Stimulated activated CD8-positive, alpha-beta memory T cell treated with anti-CD3 and anti-CD28 coated beads, Interleukin-4, amount 100 ng/mL, for 24 hours (primary cell): ENCODE measurements at regions not wholly inside any gene's neighbourhood (a gene's known extent, or its start where the extent isn't known, plus 50 kb on each side); places are given as distances from the start of the nearest gene placed in this dataset.

ENCODE experiments used
- DNase-seq: peaks from one replicate; pipeline ENCODE4 v3.0.0-alpha.2; 2020; ENCODE audit warnings: low read depth

DNA sequence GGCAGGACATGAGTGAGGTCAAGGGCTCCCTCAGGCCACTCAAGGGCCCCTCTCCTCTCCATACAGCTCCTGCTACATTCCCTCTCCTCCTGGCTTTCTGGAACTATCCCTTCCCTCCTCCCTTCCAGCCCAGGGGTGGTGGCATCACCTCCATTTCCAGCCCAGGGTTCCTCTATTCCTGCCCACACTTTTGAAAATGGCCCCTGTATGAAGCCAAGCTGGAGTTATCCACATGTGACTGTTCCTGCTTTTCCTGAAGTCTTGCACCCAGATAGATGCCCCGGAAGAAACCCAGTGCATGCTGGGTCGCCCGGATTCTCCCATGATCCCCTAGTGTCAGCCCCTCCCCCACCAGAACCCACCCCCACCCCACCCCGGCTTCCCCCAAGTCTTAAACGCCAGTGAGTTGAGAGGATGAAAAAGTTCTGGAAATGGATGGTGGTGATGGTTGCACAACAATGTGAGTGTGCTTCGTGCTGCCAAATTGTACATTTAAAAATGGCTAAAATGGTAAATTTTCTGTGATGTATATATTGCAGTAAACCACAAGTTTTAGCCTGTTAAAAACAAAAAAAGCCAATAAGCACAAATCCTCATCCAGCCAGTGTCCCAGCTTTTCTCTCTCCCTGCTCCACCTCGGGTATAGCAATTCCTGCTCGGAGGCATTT is 136.9 kb downstream of the SCARB1 start:
- DNase-seq = no peak

- no peak for DNase-seq
These were observed 137.9 kb downstream of the SCARB1 start for GRCh38 chr12:124725597-124726237.

- DNase-seq = no peak
These were observed 138.6 kb downstream of the SCARB1 start for GRCh38 chr12:124725099-124725498.

GRCh38 chr12:124722878-124723277 is 140.8 kb downstream of the SCARB1 start:
- DNase-seq = no peak

DNA sequence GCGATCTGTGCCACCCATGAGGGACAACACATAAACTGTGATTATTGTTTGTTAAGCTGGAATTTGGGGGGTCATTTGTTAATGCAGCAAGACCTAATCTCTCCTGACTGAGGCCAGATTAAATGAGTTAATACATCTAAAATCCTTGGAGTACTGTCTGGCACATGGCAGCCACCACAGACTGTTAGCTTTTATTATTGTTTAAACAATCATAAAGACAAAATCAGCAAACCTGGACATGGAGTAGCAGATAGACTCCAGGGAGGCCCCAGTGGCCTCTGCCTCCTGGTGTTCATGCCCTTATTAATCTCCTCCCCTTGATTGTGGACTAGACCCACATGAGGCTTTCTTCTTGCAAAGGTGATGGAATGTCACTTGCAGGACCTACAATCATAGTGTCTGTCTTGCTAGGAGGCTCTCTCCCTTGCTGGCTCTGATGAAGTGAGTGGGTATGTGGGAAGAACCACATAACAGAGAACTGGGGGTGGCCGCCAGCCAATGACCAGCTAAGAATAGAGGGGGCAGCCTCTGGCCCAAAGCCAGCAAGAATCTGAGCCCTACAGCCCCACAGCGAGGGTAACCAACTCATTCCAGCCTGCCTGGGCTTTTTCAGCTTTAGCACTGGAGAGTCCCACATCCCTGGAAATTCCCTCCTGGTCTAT is 142.0 kb downstream of the SCARB1 start:
- no peak for DNase-seq

- no peak for DNase-seq
These were observed 142.8 kb downstream of the SCARB1 start for GRCh38 chr12:124720681-124721500.

DNA sequence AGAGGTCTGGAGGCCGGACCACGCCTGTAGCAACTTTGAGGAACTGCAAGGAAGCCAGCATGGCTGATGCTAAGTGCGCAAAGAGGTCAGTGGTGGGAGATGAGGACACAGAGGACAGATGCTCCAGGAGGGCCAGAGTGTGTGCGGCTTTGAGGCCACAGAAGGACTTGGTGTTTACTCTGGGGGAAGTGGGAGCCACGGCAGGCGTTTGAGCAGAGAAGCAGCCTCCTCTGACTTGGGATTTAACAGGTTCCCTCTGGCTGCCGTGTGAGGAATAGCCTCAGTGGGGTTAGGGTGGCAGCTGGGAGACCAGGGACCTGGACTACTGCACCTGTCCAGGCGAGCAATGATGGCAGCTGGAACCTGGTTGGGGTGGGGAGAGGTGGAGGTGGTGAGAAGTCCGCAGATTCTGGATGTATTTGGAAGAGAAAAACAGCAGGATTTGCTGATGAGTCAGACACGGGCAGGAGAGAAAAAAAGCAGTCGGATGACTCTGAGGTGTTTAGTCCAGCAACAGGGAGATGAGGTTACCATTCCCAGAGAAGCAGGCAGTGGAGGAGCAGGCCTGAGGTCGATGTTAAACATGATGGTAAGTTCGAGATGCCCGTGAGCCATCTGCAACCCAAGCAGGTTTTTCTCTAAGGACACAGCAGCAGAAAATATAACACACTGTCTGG is 143.5 kb downstream of the SCARB1 start:
- DNase-seq = no peak

DNA sequence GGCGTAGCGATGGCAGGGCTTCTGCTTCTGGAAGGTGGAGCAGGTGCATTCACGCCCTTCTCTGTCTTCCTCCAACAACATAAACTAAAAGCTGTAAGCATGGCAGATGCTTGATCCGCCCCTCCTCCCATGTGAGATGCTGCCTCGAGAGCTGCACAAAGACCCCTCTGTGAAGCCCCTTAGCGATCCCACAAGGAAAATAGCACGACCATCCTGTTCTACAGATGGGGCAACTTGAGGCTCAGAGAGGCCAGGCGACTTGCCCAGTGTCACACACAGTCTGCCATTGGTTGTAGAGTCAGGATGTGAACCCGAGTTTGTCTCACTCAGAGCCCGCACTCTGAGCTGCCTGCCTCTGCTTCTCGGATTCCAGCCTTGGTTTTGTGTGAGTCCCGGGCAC is 144.4 kb downstream of the SCARB1 start:
- no peak for DNase-seq

DNA sequence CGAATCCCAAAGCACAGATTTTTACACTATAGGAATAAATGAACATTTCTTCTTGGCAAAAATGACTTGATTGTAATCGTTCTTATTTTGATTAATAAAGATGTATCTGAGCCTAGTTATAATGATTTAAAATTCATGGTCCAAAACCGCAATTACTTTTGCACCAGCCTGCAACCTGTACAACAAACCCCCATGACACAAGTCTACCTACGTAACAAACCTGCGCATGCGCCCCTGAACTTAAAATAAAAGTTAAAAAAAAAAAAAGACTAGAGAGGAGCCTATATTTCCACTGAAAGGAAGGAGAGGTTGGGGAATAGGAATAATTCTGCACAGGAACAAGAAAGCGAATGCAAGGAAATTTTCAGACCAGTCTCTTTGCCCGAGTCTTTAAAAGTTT is 145.2 kb downstream of the SCARB1 start:
- DNase-seq = no peak

GRCh38 chr12:124718036-124718435 is 145.6 kb downstream of the SCARB1 start:
- DNase-seq = no peak

DNA sequence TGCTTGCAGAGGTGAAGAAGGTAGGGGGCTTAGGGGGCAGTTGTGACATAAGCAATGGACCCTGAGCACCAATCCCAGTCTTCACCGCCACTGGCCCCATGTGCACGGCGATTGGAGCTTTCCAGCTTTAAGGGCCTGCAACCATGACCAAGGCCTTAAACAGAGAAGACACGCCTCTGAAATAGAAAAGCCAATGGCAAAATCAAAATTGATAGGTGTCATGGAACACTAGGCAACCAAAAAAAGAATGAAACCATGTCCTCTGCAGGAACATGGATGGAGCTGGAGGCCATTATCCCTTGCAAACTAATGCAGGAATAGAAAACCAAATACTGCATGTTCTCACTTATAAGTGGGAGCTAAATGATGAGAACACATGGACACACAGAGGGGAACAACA is 146.3 kb downstream of the SCARB1 start:
- DNase-seq = no peak

- DNase-seq = no peak
These were observed 147.2 kb downstream of the SCARB1 start for GRCh38 chr12:124716208-124717130.

GRCh38 chr12:124715121-124715990 is 147.9 kb upstream of the NCOR2 start:
- DNase-seq = no peak

DNA sequence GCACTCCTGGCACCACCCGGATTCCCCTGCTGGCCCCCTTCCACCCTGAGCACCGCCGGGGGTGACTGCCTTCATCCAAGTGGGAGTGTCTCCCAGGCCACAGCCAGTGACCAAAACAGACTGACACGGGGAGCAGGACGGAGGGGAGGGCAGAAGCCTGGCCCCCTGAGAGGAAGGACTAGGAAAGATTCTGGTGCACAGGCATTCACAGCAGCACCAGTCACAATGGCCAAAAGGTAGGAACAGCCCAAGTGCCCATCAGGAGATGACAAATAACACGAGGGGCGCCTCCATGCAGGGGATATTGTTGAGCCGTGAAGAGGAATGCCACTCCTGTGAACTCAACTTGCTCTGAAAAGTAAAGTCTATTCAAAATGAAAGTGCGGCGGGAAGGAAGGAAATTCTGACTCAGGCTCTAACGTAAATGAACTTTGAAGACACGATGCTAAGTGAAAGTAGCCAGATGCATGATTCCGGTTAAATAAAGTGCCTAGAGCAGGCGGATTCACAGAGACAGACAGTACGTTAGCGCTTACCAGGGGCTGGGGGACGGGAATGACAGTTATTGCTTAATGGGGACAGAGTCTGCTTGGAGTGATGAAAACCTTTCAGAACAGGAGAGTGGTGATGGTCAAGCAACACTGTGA is 146.1 kb upstream of the NCOR2 start:
- peak; percentile 28 for DNase-seq

- no peak for DNase-seq
These were observed 145.6 kb upstream of the NCOR2 start for GRCh38 chr12:124713041-124713435.

DNA sequence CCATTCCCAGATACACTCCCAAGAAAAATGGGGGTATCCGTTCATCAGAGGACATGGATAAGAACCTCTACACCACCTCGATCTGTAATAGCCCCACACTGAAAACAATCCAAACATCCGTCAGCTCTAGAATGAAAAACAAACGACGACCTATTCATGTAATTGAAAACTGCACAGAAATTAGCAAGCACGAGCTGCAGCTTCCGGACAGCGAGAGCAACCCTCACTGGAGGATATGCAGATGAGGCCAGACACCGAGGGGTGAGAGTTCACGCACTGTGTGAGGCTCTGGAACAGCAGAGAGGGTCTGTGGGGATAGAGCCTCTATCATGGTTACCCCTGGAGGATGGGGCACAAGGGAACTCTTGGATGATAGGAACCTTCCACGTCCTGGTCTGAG is 143.9 kb upstream of the NCOR2 start:
- no peak for DNase-seq

DNA sequence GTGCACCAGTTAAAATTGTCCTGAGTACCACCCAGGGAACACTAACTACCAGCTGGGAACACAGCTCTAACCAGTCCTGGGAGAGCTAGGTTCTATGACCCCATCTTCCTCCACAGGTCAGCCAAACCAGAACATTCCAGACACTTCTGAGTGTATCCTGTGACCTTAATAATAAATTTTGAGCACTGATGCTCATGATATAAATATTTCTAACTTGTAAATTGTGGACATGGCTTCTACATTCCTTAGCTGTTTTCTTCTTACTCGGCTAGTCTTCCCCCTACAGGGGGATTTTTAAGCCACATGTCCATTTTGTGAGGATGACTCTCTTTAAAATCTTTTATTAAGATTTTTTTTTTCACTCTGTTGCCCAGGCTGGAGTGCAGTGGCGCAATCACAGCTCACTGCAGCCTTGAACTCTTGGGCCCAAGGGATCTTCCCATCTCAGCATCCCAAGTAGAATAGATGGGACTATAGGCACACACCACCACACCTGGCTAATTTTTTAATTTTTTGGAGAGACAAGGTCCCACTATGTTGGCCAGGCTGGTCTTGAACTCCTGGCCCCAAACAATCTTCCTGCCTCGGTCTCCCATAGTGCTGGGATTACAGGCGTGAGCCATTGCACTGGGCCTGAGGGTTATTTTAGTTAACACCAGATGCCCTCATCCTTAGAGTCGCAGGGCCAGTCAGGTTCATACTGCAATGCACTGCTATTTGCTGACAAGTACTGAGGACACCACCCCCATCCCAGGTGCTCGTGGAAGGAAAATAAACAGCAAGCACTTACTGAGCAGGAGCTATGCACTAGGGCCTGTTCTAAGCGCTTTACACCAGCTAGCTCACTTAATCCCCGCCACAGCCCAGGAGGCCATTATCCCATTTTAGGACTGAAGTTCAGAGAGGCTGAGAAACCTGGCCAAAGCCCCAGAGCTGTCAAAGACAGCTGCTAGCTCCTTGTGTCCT is 142.6 kb upstream of the NCOR2 start:
- no peak for DNase-seq

- DNase-seq = no peak
These were observed 139.9 kb upstream of the NCOR2 start for GRCh38 chr12:124707316-124707715.
